EH (cell line): ENCODE measurements at regions not wholly inside any gene's neighbourhood (a gene's known extent, or its start where the extent isn't known, plus 50 kb on each side); places are given as distances from the start of the nearest gene placed in this dataset.
"Not testable (repeated sequence)": the region's sequence is repeated elsewhere in the genome, so short reads cannot be mapped to it uniquely, and the experiment has no call there.

Experiments used
- DNase-seq: peaks from one replicate; pipeline ENCODE4 v3.0.0-alpha.2; 2015; ENCODE audit warnings: low read depth

DNA sequence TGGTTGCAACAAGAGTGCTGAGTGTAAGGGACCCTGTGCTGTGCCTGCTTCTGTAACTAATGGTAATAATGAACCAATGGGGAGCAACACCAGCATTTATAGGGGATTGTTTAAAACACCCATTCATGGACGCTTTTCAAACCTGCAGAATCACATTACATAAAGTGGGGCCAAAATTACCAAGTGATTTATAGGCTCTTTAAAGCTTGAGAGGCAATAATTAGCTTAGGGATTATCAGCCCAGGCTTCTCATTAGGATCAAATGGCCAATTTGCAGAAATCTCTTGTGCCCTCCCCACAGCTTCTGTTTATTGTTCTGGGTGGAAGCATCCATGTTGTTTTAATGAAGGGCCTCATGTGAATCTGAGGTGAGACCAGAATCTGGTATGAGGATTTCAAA, 125.5 kb downstream of the ZNF486 start:
- DNase-seq: not testable (repeated sequence)

GRCh38 chr19:20289186-20289585, 122.2 kb downstream of the ZNF486 start:
- DNase-seq: no peak

DNA sequence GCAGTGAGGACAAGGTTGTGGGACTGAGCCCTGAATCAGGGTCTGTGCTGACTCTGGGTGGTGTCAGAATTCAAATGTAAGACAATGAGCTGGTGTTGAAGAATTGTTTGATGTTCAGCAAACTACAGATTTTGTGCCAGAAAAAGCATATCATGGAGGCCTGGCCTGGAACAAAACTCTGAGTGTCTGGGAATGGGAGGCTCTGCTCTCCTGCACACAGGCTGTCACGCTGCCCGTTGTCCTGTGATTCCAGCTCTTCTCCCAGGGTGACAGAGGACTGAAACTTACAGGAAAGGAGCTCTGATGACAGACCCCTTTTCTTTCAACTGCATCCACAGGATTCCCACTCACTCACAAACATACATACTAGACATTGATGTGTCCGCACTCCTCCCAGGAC, 120.1 kb downstream of the ZNF486 start:
- DNase-seq: no peak

GRCh38 chr19:20285876-20286275, 118.9 kb downstream of the ZNF486 start:
- not testable (repeated sequence) for DNase-seq

DNA sequence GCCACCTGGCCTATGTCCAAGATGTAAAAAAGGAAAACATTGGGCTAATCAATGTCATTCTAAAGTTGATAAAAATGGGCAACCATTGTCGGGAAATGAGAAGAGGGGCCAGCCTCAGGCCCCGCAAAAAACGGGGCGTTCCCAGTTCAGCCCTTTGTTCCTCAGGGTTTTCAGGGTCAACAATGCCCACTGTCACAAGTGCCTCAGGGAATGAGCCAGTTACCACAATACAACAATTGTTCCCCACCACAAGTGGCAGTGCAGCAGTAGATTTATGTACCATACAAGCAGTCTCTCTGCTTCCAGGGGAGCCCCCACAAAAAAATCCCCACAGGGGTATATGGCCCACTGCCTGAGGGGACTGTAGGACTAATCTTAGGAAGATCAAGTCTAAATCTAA, 112.5 kb downstream of the ZNF486 start:
- DNase-seq: no peak

DNA sequence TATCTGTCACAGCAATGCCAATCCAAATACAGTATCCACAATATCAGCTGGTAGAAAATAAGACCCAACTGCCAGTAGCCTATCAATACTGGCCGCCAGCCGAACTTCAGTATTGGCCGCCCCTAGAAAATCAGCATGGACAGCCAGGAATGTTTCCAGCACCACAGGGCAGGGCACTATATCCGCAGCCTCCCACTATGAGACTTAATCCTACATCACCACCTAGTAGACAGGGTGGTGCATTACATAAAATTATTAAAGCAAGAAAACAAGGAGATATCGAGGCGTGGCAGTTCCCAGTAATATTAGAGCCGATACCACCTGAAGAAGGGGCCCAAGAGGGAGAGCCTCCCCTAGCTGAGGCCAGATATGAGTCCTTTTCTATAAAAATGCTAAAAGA, 111.3 kb downstream of the ZNF486 start:
- no peak for DNase-seq

DNA sequence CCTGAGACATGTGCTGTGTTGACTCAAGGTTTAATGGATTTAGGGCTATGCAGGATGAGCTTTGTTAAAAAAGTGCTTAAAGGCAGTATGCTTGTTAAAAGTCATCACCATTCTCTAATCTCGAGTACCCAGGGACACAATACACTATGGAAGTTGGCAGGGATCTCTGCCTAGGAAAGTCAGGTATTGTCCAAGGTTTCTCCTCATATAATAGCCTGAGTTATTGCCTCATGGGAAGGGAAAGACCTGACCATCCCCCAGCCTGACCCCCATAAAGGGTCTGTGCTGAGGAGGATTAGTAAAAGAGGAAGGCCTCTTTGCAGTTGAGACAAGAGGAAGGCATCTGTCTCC, 109.7 kb downstream of the ZNF486 start:
- not testable (repeated sequence) for DNase-seq

DNA sequence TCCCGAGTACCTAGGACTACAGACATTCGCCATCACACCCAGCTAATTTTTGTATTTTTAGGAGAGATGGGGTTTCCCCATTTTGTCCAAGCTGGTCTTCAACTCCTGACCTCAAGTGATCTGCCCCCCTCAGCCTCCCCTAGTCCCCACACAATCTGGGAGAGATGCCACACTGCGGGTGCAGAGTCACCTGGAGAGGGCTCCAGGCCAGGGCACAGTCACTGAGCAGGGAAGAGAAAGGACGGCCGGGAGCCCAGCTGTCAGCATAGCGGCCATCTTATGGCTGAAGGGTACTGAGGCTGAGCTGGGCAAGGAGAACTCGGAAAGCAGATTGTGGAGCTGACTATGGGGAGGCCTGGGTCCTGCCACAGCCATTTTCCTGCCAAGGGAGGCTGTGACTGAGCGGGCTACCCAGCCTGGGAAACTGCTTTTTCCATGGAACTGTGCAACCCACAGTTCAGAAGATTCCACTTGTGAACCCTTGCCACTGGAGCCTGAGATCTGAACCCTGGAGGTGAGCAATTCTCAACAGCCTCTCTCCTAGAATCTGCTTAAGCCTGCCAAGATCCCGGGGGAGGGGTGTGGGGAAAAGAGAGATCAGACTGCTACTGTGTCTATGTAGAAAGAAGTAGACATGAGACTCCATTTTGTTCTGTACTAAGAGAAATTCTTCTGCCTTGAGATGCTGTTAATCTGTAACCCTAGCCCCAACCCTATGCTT, 109.2 kb downstream of the ZNF486 start:
- DNase-seq: no peak

- DNase-seq: no peak
These were observed 107.0 kb downstream of the ZNF486 start for GRCh38 chr19:20273951-20274570.

- no peak for DNase-seq
These were observed 106.4 kb downstream of the ZNF486 start for GRCh38 chr19:20273376-20273775.

- not testable (repeated sequence) for DNase-seq
These were observed 105.6 kb downstream of the ZNF486 start for GRCh38 chr19:20272627-20273010.

DNA sequence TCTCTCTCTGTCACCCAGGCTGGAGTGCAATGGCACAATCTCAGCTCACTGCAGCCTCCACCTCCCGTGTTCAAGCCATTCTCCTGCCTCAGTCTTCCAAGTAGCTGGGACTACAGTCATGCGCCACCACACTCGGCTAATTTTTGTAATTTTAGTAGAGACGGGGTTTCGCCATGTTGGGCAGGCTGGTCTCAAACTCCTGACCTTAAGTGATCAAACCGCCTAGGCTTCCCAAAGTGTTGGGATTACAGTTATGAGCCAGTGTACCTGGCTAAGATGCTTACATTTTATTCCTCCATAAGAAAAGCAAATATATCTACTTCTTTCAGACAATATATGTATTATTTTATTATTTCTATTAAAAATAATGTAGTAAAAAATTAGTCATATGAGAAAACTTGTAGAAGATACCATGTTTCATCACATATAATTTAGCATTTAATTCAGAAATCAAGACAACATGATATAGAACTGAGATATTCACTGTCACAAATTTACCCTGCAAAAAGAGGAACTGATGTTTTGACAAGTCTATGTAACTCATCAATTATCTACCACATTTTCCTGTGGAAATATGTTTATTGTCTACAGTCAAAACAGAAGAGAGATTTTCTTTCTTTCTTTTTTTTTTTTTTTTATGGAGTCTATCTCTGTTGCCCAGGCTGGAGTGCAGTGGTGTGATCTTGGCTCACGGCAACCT, 105.1 kb downstream of the ZNF486 start:
- not testable (repeated sequence) for DNase-seq

DNA sequence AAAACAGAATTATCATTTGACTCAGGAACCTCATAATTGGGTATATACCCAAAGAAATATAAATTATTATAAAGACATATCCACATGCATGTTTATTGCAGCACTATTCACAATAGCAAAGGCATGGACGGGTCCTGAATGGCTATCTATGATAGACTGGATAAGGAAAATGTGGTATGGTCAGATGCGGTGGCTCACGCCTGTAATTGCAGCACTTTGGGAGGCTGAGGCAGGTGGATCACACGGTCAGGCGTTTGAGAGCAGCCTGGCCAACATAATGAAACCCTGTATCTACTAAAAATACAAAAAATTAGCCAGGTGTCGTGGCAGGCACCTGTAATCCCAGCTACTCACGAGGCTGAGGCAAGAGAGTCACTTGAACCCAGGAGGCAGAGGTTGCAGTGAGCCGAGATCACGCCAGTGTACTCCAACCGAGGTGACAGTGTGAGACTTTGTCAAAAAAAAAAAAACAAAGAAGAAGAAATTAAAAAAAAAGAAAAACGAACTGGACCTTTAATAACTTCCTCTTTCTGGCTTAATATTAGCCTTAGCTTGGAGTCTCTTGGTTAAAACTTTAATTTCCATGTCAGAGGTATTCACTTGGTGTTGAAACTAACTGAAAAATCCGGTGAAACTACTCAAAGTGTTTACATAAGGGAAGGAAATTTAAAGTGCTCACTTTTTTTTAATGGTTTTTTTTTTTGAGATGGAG, 104.4 kb downstream of the ZNF486 start:
- no peak for DNase-seq

GRCh38 chr19:20269461-20269860, 102.4 kb downstream of the ZNF486 start:
- no peak for DNase-seq

DNA sequence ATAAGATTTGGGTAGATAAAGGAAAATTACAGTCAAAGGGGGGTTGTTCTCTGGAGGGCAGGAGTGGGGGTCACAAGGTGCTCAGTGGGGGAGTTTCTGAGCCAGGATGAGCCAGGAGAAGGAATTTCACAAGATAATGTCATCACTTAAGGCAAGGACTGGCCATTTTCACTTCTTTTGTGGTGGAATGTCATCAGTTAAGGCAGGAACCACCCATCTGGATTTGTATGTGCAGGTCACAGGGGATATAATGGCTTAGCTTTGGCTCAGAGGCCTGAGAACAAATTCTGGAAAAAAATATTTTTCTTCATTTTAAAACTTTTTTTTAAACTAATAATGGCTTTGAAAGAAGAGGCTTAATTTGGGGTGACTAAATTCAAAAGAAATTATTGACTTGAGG, 94.5 kb downstream of the ZNF486 start:
- not testable (repeated sequence) for DNase-seq

- not testable (repeated sequence) for DNase-seq
These were observed 93.7 kb downstream of the ZNF486 start for GRCh38 chr19:20260738-20261137.

DNA sequence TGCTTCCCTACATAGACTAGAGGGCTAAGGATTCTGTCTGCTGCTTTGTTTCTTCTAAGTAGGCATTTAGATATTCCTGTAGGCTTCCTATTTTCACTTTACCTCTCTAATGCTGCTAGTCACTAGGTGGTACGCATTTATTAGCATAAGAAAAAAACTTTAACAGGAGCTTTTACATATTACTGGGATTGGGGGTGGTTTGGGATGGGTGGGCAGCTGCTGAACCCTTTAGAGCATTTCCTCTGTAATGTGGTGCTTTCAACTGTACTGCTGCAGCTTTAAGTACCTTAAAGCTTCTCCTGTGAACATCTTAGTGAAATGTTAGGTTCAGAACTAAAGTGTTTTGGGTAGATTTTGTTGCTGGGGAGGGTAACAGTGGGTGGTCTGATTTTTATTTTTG, 92.6 kb downstream of the ZNF486 start:
- no peak for DNase-seq

- DNase-seq: no peak
These were observed 89.6 kb downstream of the ZNF486 start for GRCh38 chr19:20256606-20257005.

DNA sequence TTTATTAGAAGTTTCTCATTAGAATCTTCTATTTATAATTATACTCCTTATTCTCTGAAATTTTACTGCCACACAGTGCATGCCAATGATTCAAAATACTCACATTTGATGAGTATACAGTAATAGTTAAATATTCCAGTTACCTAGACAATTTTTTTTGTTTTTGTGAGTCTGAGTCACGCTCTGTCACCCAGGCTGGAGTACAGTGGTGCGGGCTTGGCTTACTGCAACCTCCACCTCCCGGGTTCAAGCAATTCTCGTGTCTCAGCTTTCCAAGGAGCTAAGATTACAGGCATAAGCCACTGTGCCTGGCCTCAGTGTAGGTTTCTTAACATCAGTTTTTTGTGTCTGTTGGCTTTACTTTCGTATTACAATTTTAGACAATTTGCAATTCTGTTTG, 87.1 kb downstream of the ZNF486 start:
- DNase-seq: no peak

- no peak for DNase-seq
These were observed 85.6 kb downstream of the ZNF486 start for GRCh38 chr19:20252613-20253012.

- DNase-seq: no peak
These were observed 83.6 kb downstream of the ZNF486 start for GRCh38 chr19:20250627-20251026.

GRCh38 chr19:20250121-20250520, 83.1 kb downstream of the ZNF486 start:
- DNase-seq: no peak
